ENCODE measurements at regions not wholly inside any gene's neighbourhood (a gene's known extent, or its start where the extent isn't known, plus 50 kb on each side); places are given as distances from the start of the nearest gene placed in this dataset.

DNA sequence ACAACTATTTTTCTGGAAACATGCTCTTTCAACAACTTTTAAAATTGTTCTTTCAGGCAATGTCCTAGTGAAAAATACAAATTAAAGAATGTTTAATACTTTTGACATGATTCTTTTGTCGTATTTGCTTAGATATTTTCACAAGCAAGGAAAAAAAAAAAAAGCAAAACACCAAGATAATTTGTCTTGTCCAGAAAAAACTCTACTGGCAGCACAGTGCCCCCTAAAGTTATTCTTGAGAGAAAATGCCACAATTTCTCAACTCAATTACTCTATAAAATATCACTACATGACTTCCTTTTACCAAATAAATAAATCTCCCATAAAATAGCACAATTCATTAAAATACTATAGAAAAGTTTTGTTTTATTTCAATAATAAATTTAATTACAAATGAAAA lies 652.5 kb upstream of the EPHA7 start:
- ChIA-PET POLR2A (no interaction called here), CTCF (interaction anchor here (0.8 kb wide), 1 partner anchor 14 kb away, joined by 3 read pairs; no protein-coding TSS in a partner anchor)
- WGBS (ENCODE audit: low lambda C conversion rate) = 0% methylated on average over 1 of the region's 1 CpG
- no peaks in the 10 kb centered on the region for H4K20me1 ChIP-seq (ENCODE audit: insufficient read depth)
- H3K4me3 ChIP-seq (ENCODE audit: low read depth in 2 of 2, low read length in 1 of 2) = no peak overlapping the region
- H3K9me2 ChIP-seq = no peaks in the 10 kb centered on the region
- no peaks in the 10 kb centered on the region for H3K36me3 ChIP-seq (replicated peaks in 1 of 2; ENCODE audit: control insufficient read depth in 1 of 2, insufficient read depth in 2 of 2, low read length in 1 of 2)
- DNase-seq = no peak
- TF ChIP-seq MEF2A (IDR thresholded peaks at IDR 0.05; ENCODE audit: borderline replicate concordance, low read depth) = no peak
- TF ChIP-seq, protein P1, sequence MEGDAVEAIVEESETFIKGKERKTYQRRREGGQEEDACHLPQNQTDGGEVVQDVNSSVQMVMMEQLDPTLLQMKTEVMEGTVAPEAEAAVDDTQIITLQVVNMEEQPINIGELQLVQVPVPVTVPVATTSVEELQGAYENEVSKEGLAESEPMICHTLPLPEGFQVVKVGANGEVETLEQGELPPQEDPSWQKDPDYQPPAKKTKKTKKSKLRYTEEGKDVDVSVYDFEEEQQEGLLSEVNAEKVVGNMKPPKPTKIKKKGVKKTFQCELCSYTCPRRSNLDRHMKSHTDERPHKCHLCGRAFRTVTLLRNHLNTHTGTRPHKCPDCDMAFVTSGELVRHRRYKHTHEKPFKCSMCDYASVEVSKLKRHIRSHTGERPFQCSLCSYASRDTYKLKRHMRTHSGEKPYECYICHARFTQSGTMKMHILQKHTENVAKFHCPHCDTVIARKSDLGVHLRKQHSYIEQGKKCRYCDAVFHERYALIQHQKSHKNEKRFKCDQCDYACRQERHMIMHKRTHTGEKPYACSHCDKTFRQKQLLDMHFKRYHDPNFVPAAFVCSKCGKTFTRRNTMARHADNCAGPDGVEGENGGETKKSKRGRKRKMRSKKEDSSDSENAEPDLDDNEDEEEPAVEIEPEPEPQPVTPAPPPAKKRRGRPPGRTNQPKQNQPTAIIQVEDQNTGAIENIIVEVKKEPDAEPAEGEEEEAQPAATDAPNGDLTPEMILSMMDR (IDR thresholded peaks at IDR 0.05) = peak; percentile 44
- TF ChIP-seq RAD21 (IDR thresholded peaks at IDR 0.05; ENCODE audit: low read length) = peak; percentile 29; the same call in 1 of the 2 replicates
- H3K4me1 ChIP-seq (ENCODE audit: control insufficient read depth in 1 of 2, insufficient read depth in 2 of 2, low read depth in 1 of 2, low read length in 1 of 2) = no peaks in the 10 kb centered on the region
- H3K27ac ChIP-seq (ENCODE audit: low read depth in 2 of 2, low read length in 1 of 2) = no peak overlapping the region
- no peaks in the 10 kb centered on the region for H3F3A ChIP-seq (replicated peaks; ENCODE audit: insufficient read depth)
- H3K9me3 ChIP-seq = no peaks in the 10 kb centered on the region
- no peak overlapping the region for H3K9ac ChIP-seq
- H3K4me2 ChIP-seq = no peak overlapping the region
- no peaks in the 10 kb centered on the region for H3K27me3 ChIP-seq (ENCODE audit: insufficient read depth)
- H2AFZ ChIP-seq (ENCODE audit: low read depth) = no peak overlapping the region
- no peaks in the 10 kb centered on the region for H3K79me2 ChIP-seq (ENCODE audit: insufficient read depth)

- no peaks in the 10 kb centered on the region for H3K4me1 ChIP-seq (ENCODE audit: control insufficient read depth in 1 of 2, insufficient read depth in 2 of 2, low read depth in 1 of 2, low read length in 1 of 2)
- ChIA-PET POLR2A (no interaction called here), CTCF (interaction anchor here (0.5 kb wide), 1 partner anchor 72 kb away, joined by 3 read pairs; no protein-coding TSS in a partner anchor)
- no peak overlapping the region for H3K27ac ChIP-seq (ENCODE audit: low read depth in 2 of 2, low read length in 1 of 2)
- no peaks in the 10 kb centered on the region for H3F3A ChIP-seq (replicated peaks; ENCODE audit: insufficient read depth)
- H3K36me3 ChIP-seq (replicated peaks in 1 of 2; ENCODE audit: control insufficient read depth in 1 of 2, insufficient read depth in 2 of 2, low read length in 1 of 2) = no peaks in the 10 kb centered on the region
- H3K27me3 ChIP-seq (ENCODE audit: insufficient read depth) = no peaks in the 10 kb centered on the region
- no peak for TF ChIP-seq MEF2A (IDR thresholded peaks at IDR 0.05; ENCODE audit: borderline replicate concordance, low read depth)
- no peak for TF ChIP-seq EZH2phosphoT487 (IDR thresholded peaks at IDR 0.05; ENCODE audit: borderline replicate concordance, low read depth)
- TF ChIP-seq, protein P1 (IDR thresholded peaks at IDR 0.05) = no peak
- no peak for TF ChIP-seq GABPA (IDR thresholded peaks at IDR 0.05; ENCODE audit: low read depth)
- no peak for TF ChIP-seq TEAD4 (IDR thresholded peaks at IDR 0.05; ENCODE audit: borderline replicate concordance, insufficient read depth)
- no peak for TF ChIP-seq TAF1 (IDR thresholded peaks at IDR 0.05; ENCODE audit: borderline replicate concordance, low read depth, low read length)
- TF ChIP-seq RAD21 (IDR thresholded peaks at IDR 0.05; ENCODE audit: low read length) = no peak
- TF ChIP-seq FOXJ3 (CRISPR knock-in tag; IDR thresholded peaks at IDR 0.05) = no peak
- no peak for TF ChIP-seq RXRA (IDR thresholded peaks at IDR 0.05; ENCODE audit: borderline replicate concordance, low read depth)
- TF ChIP-seq MAX (IDR thresholded peaks at IDR 0.05; ENCODE audit: low read depth) = no peak
- no peak for TF ChIP-seq GATA2 (CRISPR knock-in tag; IDR thresholded peaks at IDR 0.05)
- TF ChIP-seq, protein P2, sequence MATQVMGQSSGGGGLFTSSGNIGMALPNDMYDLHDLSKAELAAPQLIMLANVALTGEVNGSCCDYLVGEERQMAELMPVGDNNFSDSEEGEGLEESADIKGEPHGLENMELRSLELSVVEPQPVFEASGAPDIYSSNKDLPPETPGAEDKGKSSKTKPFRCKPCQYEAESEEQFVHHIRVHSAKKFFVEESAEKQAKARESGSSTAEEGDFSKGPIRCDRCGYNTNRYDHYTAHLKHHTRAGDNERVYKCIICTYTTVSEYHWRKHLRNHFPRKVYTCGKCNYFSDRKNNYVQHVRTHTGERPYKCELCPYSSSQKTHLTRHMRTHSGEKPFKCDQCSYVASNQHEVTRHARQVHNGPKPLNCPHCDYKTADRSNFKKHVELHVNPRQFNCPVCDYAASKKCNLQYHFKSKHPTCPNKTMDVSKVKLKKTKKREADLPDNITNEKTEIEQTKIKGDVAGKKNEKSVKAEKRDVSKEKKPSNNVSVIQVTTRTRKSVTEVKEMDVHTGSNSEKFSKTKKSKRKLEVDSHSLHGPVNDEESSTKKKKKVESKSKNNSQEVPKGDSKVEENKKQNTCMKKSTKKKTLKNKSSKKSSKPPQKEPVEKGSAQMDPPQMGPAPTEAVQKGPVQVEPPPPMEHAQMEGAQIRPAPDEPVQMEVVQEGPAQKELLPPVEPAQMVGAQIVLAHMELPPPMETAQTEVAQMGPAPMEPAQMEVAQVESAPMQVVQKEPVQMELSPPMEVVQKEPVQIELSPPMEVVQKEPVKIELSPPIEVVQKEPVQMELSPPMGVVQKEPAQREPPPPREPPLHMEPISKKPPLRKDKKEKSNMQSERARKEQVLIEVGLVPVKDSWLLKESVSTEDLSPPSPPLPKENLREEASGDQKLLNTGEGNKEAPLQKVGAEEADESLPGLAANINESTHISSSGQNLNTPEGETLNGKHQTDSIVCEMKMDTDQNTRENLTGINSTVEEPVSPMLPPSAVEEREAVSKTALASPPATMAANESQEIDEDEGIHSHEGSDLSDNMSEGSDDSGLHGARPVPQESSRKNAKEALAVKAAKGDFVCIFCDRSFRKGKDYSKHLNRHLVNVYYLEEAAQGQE (IDR thresholded peaks at IDR 0.05; ENCODE audit: low read depth, low read length) = no peak
- H2AFZ ChIP-seq (ENCODE audit: low read depth) = no peak overlapping the region
- H3K9ac ChIP-seq = no peak overlapping the region
- H4K20me1 ChIP-seq (ENCODE audit: insufficient read depth) = no peaks in the 10 kb centered on the region
- H3K9me3 ChIP-seq = no peaks in the 10 kb centered on the region
- no peak overlapping the region for H3K4me2 ChIP-seq
- no peak overlapping the region for H3K4me3 ChIP-seq (ENCODE audit: low read depth in 2 of 2, low read length in 1 of 2)
- H3K79me2 ChIP-seq (ENCODE audit: insufficient read depth) = no peaks in the 10 kb centered on the region
- no peaks in the 10 kb centered on the region for H3K9me2 ChIP-seq
- WGBS (ENCODE audit: low lambda C conversion rate) = 6% methylated on average over 6 of the region's 6 CpGs
- no peak for DNase-seq
Observed at GRCh38 chr6:94065707-94066337, 646.5 kb upstream of the EPHA7 start.

Measured in SK-N-SH (cell line).